ENCODE measurements at regions not wholly inside any gene's neighbourhood (a gene's known extent, or its start where the extent isn't known, plus 50 kb on each side); places are given as distances from the start of the nearest gene placed in this dataset.

DNA sequence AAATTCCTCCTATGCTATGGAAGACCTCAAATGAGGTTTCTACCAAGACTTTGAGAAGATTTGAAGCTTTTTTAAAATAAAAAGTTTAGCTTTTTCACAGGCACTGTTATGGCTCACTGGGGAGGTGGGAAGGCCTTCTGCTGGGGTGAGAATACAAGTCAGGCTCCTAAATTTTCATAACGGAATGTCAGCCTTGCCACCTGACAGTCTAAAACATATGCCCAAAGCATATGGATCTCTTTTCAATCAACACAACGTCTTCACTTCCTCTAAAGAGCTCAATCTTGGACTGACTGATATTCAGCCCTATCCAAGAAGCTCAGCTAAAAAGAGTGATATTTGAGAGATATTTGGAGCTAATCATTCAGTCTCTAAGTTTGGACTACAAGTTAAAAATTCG lies 57.1 kb upstream of the LIN7C start:
- CTCF ChIA-PET: no interaction called here
- no peaks in the 10 kb centered on the region for H3K9me3 Mint-ChIP-seq (ENCODE audit: low read depth, unreplicated experiment)
- intact Hi-C loops (cut with micrococcal nuclease; ENCODE audit: unreplicated experiment): no loop called here

DNA sequence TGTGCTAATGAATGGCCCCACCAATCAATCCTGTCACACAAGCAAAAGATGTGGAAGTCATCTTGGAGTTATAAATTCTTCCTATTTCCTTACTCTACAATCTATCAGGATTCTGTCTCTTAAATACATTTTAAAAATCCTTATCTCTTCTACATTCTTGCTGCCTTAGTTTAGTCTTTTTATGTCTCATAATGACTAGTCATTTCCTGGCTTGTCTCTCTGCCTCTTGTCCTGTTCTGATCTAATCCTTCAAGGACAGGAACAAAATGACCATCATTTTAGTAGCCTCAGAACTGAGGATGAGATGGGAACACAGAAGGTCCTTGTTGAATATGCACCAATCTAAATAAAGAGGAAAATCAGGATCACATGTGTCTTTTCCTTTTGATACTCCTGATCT lies 56.6 kb upstream of the LIN7C start:
- no peaks in the 10 kb centered on the region for H3K4me1 Mint-ChIP-seq (ENCODE audit: low read depth, unreplicated experiment)
- intact Hi-C loops (cut with micrococcal nuclease; ENCODE audit: unreplicated experiment): no loop called here
- TF ChIP-seq, protein P1, sequence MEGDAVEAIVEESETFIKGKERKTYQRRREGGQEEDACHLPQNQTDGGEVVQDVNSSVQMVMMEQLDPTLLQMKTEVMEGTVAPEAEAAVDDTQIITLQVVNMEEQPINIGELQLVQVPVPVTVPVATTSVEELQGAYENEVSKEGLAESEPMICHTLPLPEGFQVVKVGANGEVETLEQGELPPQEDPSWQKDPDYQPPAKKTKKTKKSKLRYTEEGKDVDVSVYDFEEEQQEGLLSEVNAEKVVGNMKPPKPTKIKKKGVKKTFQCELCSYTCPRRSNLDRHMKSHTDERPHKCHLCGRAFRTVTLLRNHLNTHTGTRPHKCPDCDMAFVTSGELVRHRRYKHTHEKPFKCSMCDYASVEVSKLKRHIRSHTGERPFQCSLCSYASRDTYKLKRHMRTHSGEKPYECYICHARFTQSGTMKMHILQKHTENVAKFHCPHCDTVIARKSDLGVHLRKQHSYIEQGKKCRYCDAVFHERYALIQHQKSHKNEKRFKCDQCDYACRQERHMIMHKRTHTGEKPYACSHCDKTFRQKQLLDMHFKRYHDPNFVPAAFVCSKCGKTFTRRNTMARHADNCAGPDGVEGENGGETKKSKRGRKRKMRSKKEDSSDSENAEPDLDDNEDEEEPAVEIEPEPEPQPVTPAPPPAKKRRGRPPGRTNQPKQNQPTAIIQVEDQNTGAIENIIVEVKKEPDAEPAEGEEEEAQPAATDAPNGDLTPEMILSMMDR (IDR thresholded peaks at IDR 0.05; ENCODE audit: unreplicated experiment): no peak
- peaks cover 40% of the 10 kb centered on the region for H3K27me3 Mint-ChIP-seq (ENCODE audit: unreplicated experiment)
- H3K27ac Mint-ChIP-seq (ENCODE audit: unreplicated experiment): no peak overlapping the region
- no peak for DNase-seq
- CTCF ChIA-PET: no interaction called here
- H3K36me3 Mint-ChIP-seq (ENCODE audit: insufficient read depth, unreplicated experiment): no peaks in the 10 kb centered on the region
- H3K4me3 Mint-ChIP-seq (ENCODE audit: low read depth, unreplicated experiment): no peak overlapping the region
- BruUV-seq (replicated peaks): no TSS peak
- no peaks in the 10 kb centered on the region for H3K9me3 Mint-ChIP-seq (ENCODE audit: low read depth, unreplicated experiment)

More for the DNA sequence above, 57.1 kb upstream of the LIN7C start:
- Mint-ChIP-seq H3K27me3 (ENCODE audit: unreplicated experiment) (peaks cover 40% of the 10 kb centered on the region), H3K36me3 (ENCODE audit: insufficient read depth, unreplicated experiment) (no peaks in the 10 kb centered on the region), H3K27ac (ENCODE audit: unreplicated experiment) (no peak overlapping the region), H3K4me1 (ENCODE audit: low read depth, unreplicated experiment) (no peaks in the 10 kb centered on the region), H3K4me3 (ENCODE audit: low read depth, unreplicated experiment) (no peak overlapping the region)
- TF ChIP-seq, protein P1 (IDR thresholded peaks at IDR 0.05; ENCODE audit: unreplicated experiment): no peak
- no peak for DNase-seq
- BruUV-seq (replicated peaks): no TSS peak

DNA sequence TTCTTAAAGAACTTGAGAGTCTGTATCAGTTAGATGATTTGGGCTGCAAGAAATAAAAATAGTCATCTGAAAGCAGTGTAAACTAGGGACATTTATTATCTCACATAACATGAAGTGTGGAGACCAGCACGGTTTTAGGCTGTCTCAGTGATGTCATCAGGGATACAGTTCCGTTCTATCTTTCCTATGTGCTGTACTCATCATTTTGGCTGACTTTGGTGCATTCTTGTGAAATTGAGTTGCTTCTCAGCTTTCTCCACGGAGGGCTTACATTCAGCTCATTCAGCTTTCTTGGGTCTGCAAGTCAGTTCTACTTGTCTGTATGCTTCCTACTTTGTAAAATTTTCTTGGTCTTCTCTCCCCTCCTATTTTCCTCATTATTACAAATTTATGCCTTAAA lies 51.8 kb upstream of the LIN7C start:
- no peak overlapping the region for H3K27ac Mint-ChIP-seq (ENCODE audit: unreplicated experiment)
- no peak overlapping the region for H3K4me3 Mint-ChIP-seq (ENCODE audit: low read depth, unreplicated experiment)
- TF ChIP-seq, protein P1 (IDR thresholded peaks at IDR 0.05; ENCODE audit: unreplicated experiment): no peak
- H3K4me1 Mint-ChIP-seq (ENCODE audit: low read depth, unreplicated experiment): no peaks in the 10 kb centered on the region
- no peak for DNase-seq
- H3K9me3 Mint-ChIP-seq (ENCODE audit: low read depth, unreplicated experiment): no peaks in the 10 kb centered on the region
- intact Hi-C loops (cut with micrococcal nuclease; ENCODE audit: unreplicated experiment): no loop called here
- CTCF ChIA-PET: no interaction called here
- no TSS peak for BruUV-seq (replicated peaks)
- H3K27me3 Mint-ChIP-seq (ENCODE audit: unreplicated experiment): peaks cover 40% of the 10 kb centered on the region
- H3K36me3 Mint-ChIP-seq (ENCODE audit: insufficient read depth, unreplicated experiment): no peaks in the 10 kb centered on the region

DNA sequence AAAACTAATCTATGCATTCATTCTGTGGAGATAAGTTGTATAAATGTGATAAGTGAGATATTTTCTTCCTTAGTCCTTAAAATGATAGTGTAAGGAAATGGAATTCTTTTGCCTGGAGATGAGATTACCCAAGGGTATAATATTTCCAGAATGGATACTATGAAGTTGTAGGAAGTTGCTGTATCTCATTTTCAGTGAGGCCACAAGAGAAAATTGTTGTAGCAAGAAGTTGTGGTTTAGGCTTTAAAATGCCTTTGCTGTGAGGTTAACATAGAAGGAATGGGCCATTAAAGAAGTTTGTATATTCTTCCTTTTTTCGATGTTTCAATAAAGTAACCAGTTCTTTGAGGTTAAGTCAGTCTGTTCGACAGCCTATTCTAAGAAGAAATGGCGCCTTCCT lies 50.7 kb upstream of the LIN7C start:
- no peak for DNase-seq
- BruUV-seq (replicated peaks): no TSS peak
- Mint-ChIP-seq H3K9me3 (ENCODE audit: low read depth, unreplicated experiment) (no peaks in the 10 kb centered on the region), H3K27ac (ENCODE audit: unreplicated experiment) (no peak overlapping the region), H3K27me3 (ENCODE audit: unreplicated experiment) (peaks cover 35% of the 10 kb centered on the region), H3K4me1 (ENCODE audit: low read depth, unreplicated experiment) (no peaks in the 10 kb centered on the region), H3K4me3 (ENCODE audit: low read depth, unreplicated experiment) (no peak overlapping the region), H3K36me3 (ENCODE audit: insufficient read depth, unreplicated experiment) (no peaks in the 10 kb centered on the region)
- CTCF ChIA-PET: no interaction called here
- intact Hi-C loops (cut with micrococcal nuclease; ENCODE audit: unreplicated experiment): no loop called here
- TF ChIP-seq, protein P1 (IDR thresholded peaks at IDR 0.05; ENCODE audit: unreplicated experiment): no peak

Data from Calu3 (cell line).